Stimulated activated CD4-positive, alpha-beta T cell treated with anti-CD3 and anti-CD28 coated beads, Interleukin-2, amount 100 ng/mL, for 48 hours (primary cell): ENCODE measurements at regions not wholly inside any gene's neighbourhood (a gene's known extent, or its start where the extent isn't known, plus 50 kb on each side); places are given as distances from the start of the nearest gene placed in this dataset.
"Not testable (repeated sequence)": the region's sequence is repeated elsewhere in the genome, so short reads cannot be mapped to it uniquely, and the experiment has no call there.

Source experiments
- DNase-seq, 2 donors: peaks; one replicate each; pipeline ENCODE4 v3.0.0-alpha.2; 2020

DNA sequence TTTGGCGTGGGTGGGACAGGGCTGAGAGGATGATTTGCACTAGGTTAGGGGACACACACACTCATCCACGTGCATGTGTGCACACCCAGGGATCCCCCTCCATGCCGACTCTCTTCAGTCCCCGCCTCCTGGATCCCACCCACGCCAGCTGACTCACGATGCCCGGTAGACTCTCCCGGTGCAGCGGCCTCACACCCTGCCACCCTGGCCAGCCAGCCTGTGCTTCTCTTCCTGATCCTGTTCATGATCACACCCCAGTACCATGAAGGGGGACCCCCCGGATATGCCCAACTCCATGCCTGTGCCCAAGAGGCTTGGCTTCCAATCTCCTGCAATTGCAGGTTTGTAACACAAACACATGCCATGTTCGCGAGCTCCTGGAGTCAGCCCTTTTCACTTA lies 157.8 kb upstream of the HDAC4 start:
- DNase-seq = no peak

DNA sequence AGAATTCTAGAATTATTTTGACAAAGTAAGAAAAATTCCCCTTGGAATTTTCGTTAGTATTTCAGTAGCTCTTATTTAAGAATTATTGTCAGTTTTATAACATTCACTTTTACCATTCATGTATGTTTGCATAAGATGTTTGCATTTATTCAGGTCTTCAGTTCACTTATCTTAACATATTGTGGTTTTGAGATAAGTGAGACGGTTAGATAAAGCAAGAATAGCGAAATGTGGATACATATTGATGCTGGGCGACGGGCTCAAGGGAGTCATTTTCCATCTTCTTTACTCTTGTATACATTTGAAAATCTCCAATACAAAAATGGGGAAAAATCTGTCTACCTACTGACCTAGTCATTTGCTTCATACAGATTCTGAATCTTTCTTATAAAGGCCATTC lies 156.7 kb upstream of the HDAC4 start:
- DNase-seq = no peak

DNA sequence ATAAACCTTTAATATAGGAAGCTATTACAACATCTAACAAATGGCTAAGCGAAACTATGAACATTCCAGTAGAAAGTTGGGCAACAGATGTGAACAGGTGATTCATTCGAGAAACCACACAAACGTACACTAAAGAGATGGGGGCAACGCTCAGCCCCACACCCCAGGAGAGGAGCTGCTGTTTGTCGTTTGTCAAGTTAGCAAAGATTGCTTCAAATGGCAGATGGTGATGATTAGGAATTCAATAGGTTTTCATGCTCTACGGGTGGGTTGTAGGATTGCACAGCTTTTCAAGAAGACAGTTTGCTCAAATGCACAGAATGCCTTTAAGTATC lies 154.7 kb upstream of the HDAC4 start:
- no peak for DNase-seq

DNA sequence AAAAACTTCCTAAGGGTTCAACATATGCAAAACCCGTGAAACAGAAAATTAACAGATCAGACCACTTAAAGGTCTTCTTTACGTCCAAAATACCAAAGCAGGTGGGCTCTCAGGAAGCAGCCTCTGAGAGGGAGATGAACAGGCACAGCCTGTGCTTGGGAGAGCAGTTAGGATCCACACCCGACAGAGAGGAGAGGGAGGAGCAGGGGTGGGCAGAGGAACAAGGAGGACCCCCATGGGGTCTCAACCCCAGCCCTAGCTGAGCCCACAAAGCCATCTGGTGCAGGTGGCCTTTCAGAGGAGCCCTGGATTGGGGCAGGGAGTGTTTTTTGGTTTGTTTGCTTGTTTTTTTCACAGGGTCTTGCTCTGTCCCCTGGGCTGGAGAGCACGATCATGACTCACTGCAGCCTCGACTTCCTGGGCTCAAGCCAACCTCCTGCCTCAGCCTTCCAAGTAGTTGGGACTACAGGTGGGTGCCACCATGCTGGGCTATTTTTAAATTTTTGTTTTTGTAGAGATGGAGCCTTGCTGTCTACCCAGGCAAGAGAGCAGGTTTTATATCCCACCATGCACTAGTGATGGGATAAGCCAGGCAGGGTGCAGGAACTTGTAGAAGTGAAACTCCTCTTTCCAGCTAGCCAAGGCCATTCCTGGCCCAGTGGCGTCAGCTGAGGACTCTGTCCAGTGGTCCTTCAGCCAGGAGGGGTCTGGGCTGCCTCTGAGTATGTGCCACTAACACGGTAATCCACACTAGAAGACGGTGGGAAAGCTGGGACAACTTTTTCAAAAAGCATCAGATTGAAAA lies 154.1 kb upstream of the HDAC4 start:
- DNase-seq = no peak

DNA sequence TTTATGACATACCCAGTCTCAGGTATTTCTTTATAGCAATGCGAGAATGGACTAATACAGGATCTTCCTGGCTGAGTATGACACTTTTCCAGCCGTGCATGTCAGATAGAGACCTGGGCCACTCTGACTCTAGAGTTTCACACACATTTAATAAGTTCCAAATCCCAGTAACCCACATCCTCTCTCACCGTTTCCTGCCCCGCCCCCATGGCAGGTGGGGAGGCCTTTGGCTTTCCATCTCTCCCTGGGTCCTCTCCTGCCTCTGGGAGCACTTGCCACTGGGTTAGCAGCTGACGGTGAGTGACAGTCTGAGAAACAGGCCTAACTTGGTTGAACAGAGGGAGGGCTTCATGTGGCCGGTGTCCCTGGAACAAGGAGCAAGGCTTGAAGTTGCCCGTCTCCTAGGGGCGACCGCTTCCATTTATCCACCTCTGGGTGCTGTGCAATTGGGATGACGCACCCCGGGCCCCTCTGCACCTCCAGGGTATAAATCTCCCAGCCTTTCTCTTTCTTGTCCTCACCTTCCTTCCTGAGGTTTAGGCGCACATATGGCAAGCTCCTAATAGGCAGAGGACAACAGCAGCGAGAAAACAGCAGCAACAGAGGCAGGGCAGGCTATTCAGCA lies 152.7 kb upstream of the HDAC4 start:
- no peak for DNase-seq

DNA sequence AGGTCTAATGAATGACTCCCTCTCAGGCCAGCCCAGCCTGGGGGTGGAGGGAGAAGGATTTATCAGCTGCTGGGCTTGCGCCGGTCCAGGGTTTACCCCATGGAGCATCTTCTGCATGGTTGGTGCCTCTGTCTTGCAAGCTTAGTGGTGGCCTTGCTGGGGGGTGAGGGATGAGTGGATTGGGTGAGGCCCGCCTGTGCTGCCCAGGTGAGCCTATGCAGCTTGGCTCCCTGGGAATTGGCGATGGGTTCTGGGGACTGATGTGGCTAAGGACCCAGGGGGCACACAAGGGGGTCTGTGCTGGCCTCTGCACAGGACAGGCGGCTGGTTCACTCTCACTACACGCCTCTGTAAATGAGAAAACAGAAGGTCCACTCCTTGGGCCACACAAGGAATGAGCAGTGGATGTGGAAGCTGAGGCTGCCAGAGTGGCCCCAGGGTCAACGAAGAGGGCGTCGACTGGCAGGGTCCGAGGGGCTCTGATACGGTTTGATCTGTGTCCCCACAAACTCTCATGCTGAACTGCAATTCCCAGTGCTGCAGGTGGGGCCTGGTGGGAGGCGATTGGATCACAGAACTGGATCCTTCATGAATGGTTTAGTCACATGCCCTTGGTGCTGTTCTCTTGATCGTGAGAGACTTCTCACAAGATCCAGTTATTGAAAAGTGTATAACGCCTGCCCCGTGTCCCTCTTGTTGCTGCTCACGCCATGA lies 151.6 kb upstream of the HDAC4 start:
- DNase-seq = no peak

DNA sequence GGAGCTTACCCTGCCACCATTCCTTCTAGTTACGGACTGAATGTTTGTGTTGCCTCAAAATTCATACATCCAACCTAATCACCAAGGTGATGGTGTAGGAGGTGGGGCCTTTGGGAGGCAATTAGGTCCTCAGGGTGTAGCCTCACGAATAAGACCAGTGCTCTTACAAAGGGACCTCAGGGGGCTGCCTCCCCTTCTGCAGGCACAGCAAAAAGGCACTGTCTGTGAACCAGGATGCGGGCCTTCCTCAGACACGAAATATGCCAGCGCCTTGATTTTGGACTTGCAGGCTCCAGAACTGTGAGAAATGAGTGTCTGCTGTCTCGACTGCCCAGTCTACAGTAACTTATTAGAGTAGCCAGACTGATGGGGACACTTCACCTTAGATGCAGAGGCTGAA lies 150.4 kb upstream of the HDAC4 start:
- DNase-seq = no peak

DNA sequence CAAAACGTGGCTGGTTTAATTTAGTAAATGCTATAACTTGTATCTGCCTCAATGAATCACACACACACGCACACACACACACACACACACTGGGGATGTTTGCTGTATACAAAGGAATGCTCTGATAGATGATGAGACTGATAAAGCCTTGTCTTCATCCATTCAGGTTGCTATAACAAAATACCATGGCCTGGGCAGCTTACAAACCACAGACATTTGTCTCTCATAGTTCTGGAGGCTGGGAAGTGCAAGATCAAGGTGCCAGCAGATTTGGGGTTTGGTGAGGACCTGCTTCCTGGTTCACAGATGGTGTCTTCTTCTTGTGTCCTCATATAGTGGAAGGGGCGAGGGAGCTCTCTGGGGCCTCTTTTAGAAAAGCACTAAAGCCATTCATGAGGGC lies 149.5 kb upstream of the HDAC4 start:
- DNase-seq = no peak

DNA sequence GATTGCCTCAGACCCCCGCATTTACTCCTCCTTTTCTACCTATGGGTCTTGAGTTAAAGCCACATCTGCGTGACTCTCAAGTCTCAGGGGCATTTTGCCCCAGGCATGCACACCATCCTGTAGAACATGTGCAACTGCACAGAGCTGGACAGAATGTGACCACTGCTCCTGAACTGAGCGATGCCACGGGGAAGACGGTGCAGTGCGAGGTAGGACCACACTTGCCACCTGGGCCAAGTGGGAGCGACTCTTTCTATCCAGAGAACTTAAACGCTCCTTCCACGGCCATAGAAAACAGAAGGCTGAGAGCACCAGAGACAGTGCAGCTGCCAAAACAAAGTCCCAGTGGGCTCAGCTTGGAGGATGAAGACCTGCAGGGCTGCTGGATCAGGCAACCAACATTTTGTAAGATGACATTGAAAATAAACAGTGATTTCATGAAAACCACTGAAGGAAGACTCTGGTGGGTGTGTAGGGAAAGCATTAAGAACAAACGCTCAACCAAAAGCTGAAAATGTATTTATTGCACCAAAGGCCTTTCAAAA lies 149.0 kb upstream of the HDAC4 start:
- DNase-seq = no peak

DNA sequence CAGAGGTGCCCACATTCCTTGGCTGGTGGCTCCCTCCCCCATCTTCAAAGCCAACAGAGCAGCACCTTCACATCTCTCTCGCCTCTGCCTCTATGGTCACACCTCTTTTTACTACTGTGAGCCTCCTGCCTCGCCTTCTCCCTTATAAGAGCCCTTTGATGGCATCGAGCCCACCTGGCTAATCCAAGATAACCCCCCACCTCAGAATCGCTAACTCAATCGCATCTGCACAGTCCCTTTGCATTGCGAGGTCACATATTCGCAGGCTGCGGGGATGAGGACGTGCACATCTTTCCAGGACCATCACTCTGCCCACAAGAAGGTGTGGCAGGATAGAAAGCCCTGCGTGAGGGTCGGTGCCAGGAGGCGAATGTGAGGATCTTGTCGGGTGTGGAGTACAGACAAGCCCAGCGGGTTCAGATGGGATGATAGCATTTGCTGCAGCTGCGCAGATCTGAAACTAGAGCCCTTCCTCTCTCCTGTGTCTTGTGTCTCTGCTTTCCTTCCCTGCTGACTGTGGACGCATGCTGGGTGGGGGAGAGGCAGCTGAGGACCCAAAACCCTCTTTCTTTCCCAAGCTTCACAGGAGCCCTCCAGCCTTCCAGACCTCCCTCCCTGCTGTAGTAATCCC lies 148.3 kb upstream of the HDAC4 start:
- no peak for DNase-seq

DNA sequence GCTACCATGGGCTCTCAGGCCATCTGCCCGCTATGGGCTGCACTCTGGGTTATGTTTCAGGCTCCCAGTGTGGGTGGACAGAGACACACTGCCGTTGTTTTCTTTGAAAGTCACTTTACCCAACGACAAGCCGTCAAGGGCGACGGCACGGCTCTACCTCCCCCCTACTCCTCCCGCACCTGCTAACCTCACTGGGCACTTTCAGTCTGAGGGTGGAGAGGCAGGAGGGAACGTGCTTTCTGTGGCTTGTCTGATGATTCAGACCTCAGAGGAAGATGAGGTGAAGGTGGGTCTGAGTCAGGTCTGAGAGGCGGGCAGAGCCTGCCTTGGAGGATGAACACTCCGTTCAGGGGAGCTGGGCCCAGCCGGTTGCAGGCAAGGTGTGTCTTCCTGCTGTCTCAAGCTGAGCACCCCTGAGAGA lies 147.6 kb upstream of the HDAC4 start:
- peak; percentile 49 to 56 for DNase-seq

DNA sequence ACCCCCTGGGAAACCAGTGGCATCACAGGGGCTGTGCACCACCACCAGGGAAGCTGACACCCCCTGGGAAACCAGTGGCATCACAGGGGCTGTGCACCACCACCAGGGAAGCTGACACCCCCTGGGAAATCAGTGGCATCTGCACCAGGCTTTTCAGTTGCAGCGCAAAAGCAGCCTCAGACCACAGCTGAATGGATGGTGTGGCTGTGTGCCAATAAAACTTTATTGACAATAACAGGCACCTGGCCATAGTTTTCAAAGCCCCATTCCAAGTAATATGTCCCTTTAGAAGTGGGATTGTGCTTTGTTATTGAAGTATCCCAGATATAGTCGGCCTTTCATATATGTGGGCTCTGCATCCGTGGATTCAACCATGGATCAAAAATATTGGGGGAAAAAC lies 146.3 kb upstream of the HDAC4 start:
- not testable (repeated sequence) for DNase-seq

DNA sequence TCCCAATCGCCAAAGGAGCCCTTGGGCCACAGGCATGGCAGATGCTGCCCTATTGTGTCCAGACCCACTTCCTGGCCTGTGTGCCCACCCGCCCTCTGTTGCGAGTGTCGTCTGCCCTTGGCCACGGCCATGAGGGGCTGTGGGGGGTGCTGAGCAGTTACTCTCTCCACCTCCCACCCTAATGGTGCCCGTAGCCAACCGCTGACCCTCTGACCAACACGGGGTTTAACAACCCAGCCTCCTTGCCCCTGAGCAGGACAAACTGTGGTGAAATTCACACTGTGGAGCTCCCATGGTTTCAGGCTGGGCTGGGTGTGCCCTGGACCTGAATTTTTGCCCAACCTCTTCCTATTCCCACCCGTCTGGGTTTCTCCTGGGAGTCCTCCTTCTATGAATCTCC lies 145.7 kb upstream of the HDAC4 start:
- no peak for DNase-seq

DNA sequence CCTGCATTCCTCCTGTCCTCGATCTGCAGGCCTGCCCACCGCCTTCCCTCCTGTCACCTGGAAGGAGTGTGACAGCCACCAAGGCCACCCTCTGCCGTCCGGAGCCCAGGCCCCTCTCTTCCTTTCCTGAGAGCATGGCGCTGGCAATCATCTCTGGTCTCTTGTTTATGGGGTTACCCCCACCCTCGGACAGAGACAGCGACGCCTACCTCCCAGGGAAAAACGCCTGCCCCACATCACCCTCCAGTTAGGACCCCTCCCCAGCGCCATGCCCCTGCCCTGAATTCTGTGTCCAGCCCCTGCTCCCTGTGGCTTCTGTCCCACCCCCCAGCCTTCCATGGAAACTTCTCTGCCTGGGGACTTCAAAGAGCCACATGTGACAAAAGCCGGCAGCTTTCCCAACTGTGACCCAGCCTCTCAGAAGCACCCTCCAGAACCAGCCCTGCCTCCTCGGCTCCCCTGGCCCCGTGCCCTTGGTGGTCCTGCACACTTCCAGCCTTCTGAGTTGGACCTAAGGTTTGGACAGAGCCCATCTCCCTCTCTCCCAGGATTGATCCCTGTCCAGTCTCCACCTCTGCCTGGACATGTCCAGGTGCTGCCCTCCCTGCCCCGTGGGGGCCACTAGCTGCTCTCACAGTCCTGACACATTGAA lies 145.0 kb upstream of the HDAC4 start:
- no peak for DNase-seq

DNA sequence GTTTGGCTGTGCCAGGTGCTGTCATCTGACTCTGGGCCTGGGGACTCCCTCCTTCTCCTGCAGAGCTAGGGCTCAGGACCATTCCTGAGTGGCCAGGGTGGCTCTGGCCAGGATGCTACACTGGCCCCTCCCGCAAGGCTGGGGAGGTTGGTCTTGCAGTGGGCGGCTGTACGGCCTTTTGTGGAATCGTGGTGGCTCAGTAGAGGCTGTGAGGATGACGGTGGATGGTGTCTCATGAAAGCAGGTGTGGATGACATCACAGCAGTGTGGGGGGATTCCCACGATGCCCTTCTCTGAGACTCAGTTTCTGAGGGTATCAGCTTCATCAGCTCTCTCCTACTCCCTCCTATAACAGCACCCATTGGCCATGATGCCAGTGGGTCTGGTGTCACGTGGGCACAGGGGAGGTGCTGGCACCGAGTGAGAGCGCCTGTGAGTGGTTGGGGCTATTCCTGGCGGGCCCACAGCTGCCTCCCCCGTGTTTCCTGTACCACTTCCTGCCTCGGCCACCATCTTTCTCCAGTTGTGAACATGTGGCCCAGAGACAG lies 144.2 kb upstream of the HDAC4 start:
- DNase-seq = peak; percentile 15 to 55

DNA sequence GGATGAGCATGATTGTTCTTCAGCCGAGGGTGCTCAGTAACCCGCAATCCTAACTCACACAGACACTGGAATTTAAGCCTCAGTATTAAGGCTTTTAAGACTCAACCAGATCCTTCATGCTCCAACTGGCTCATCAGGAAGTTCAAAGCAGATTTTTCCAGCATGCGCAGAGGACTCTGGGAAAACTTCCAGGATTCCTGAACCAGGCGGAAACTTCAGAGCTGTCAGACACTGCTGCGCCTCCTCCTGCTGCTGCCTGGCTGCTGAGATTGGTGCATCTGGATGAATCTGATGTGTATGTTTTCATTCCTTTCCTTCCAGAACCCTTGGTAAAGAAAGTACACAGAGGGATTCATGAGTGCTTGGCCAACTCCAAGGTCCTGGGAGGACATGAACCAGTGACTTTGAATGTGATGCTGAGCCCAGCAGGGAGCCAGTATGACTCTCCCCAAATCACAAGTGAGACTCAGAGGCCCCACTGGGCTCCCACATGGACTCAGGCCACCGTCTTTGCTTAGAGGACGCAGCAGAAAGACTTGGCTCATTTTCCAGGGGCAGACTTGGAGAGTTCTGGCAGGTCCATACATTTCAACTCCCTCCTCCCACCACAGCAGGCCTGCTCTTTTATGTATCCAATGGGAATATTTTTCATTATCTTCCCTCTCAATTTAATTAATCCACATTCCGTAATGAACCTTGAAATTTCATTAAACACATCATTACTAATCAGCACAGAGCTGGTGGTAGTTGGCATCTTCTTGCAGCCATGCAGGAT lies 143.5 kb upstream of the HDAC4 start:
- no peak for DNase-seq

DNA sequence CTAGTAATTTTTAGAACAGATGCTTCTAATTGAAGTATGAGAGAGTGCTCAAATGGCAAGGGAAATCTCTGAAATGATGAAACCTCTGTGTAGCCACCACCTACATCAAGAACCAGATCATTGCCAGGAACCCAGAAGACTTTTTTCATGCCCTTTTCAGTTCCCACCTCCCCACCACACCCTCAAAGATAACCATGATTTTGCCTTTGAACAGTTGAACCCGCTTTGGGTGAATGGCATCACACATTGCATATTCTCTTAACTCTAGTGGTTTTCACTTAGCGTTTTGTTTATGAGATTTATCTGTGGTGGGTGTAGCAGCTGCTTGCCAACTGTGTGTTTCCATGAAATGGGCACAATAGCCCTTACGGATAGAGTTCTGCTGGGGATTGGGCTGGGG lies 142.9 kb upstream of the HDAC4 start:
- DNase-seq = no peak

DNA sequence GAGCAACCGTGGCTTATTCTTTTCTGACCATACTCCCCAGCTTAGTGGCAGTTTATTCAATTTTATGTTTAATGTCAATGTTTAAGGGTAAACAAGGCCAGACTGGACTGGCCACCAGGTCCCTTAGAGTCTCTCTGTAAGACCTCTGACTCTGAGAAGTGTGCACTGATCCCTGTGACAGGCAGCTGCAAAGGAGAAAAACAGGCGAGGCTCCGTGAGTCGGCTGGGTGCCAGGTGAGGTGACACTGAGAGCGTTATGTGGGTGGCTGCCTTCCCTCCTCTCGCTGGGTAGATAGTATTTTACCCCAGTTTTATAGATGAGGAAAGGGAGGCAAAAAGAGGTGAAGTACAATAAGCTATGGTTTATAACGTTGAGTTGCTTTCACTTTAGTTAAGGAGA lies 139.4 kb upstream of the HDAC4 start:
- DNase-seq = no peak

DNA sequence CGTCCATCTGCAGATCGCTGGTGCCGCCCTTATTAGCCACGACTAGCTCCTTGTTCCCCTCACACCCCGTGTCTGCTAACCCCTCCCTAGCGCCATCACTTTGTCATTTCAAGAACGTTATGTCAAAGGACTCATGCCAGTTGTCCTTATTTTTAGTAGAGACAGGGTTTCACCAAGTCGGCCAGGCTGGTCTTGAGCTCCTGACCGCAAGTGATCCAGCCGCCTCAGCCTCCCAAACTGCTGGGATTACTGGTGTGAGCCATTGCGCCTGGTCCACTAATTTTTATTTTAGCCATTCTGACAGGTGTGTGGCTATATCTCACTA lies 138.9 kb upstream of the HDAC4 start:
- no peak for DNase-seq

DNA sequence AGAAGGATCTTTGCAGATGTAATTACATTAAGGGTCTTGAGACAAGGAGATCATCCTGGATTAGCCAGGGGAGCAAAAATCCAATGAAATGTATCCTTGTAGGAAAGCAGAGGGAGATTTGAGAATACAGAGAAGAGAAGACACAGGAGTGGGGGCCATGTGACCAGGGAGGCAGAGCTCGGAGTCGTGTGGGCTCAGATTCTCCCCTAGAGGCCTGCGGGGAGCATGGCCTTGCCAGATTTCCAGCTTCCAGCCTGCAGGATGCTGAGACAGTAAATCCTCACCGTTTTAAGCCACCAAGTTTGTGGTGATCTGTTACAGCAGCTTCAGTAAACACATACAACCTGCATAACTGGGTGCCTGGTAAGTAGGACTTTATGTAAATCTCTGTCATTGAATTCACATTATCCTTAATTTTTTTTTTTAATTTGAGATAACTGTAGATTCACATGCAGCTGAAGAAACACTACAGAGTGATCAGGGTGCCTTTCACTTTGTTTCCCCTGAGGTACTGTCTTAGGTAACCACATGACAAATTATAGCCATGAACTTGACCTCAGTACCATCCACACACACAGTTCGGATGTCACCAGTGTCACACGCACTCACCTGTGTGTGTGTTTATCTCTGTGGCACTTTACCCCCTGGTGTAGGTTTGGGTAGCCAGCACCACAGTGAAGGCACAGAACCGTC lies 138.4 kb upstream of the HDAC4 start:
- DNase-seq = no peak

DNA sequence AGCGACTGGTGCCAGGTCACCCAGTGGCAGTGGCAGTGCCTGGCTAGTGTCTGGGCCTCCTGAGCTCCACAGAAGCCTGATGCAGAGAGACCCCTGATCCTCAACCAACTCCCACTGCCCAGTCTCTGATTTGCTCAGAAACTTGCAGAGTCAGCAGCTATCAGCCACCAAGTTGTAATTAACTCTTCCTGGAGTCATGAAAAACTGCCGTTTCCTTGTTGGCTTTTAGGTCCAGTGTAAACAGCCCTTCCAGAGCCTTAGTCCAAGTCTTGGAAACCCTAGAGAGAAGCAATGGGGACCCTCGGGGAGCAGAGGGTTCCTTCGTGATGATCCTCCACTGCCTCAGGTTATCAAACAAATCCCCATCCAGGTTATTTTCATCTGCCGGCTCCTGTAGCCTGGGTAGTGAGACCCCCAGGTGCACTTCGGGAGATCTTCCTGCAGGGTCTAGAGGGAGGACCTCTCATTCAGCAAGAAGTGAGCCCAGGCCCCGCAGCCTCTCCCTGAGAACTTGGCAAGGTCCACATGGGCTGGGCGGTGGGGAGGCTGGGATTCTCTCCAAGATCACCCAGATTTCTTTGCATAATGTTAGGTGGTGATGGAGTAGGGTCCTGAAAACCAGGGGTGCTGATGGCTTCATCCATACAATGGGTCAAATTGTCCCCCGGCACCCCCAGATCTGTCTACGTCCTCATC lies 137.7 kb upstream of the HDAC4 start:
- DNase-seq = no peak
